ENCODE measurements at regions not wholly inside any gene's neighbourhood (a gene's known extent, or its start where the extent isn't known, plus 50 kb on each side); places are given as distances from the start of the nearest gene placed in this dataset.
A peak's percentile ranks its signal among the peaks of the same experiment; 100 is the strongest.
"Not testable (repeated sequence)": the region's sequence is repeated elsewhere in the genome, so short reads cannot be mapped to it uniquely, and the experiment has no call there.

GRCh38 chr7:37598824-37599223, 84.7 kb upstream of the GPR141 start:
- Histone ChIP-seq H3K27me3 (no peaks in the 10 kb centered on the region), H3K4me1 (no peaks in the 10 kb centered on the region), H3K4me3 (no peak overlapping the region), H3K36me3 (no peaks in the 10 kb centered on the region), H3K27ac (no peak overlapping the region), H3K9me3 (peaks cover 0 to 7% of the 10 kb centered on the region in 2 donors)
- ATAC-seq: no peak
- no peak for TF ChIP-seq CTCF (IDR thresholded peaks at IDR 0.05)
- intact Hi-C loops (cut with DNase I): no loop called here
- DNase-seq: peak in 1 of 4 donors; percentile 2

DNA sequence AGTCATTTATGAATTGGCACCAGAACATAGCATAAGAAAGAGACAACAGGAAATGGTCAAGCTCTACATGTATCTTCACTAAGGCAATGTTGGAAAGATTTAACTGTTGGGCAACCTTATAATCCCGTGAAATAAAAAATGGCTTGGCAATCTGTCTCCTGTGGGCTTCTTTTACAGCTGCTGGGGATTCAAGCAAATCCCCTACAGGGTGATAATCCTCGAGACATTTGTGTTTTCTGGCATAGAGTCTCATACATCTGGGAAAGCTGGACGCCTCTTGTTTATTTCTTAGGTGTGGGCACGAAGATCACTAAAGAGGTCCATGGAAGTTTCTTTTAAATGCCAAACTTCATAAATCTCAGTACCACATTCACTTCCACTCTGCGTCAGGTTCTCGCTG, 82.2 kb upstream of the GPR141 start:
- no peaks in the 10 kb centered on the region for H3K4me1 ChIP-seq
- DNase-seq (no peak), ATAC-seq (no peak)
- H3K4me3 ChIP-seq: no peak overlapping the region
- intact Hi-C loops (cut with DNase I): no loop called here
- no peaks in the 10 kb centered on the region for H3K27me3 ChIP-seq
- no peak overlapping the region for H3K27ac ChIP-seq
- no peaks in the 10 kb centered on the region for H3K36me3 ChIP-seq
- H3K9me3 ChIP-seq: peaks cover 0 to 4% of the 10 kb centered on the region in 2 donors
- TF ChIP-seq CTCF (IDR thresholded peaks at IDR 0.05): no peak

GRCh38 chr7:37604078-37604477, 79.5 kb upstream of the GPR141 start:
- ATAC-seq (no peak), DNase-seq (no peak)
- Histone ChIP-seq H3K27ac (no peak overlapping the region), H3K4me1 (no peaks in the 10 kb centered on the region), H3K36me3 (no peaks in the 10 kb centered on the region), H3K9me3 (no peaks in the 10 kb centered on the region), H3K27me3 (no peaks in the 10 kb centered on the region), H3K4me3 (no peak overlapping the region)
- TF ChIP-seq CTCF (IDR thresholded peaks at IDR 0.05): no peak
- intact Hi-C loops (cut with DNase I): no loop called here

DNA sequence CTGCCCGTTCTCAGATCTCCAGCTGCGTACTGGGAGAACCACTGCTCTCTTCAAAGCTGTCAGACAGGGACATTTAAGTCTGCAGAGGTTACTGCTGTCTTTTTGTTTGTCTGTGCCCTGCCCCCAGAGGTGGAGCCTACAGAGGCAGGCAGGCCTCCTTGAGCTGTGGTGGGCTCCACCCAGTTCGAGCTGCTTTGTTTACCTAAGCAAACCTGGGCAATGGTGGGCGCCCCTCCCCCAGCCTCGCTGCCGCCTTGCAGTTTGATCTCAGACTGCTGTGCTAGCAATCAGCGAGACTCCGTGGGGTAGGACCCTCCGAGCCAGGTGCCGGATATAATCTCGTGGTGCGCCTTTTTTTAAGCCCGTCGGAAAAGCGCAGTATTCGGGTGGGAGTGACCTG, 66.2 kb upstream of the GPR141 start:
- H3K27me3 ChIP-seq; H3K9me3 ChIP-seq; H3K4me3 ChIP-seq; intact Hi-C loops (cut with DNase I); ATAC-seq; H3K36me3 ChIP-seq; H3K27ac ChIP-seq; DNase-seq; H3K4me1 ChIP-seq: not testable (repeated sequence)

- peaks cover 0 to 17% of the 10 kb centered on the region in 2 donors for H3K9me3 ChIP-seq
- H3K27ac ChIP-seq: no peak overlapping the region
- no peaks in the 10 kb centered on the region for H3K4me1 ChIP-seq
- ATAC-seq: no peak
- TF ChIP-seq CTCF (IDR thresholded peaks at IDR 0.05): no peak
- no peak for DNase-seq
- intact Hi-C loops (cut with DNase I): no loop called here
- no peaks in the 10 kb centered on the region for H3K27me3 ChIP-seq
- H3K36me3 ChIP-seq: no peaks in the 10 kb centered on the region
- no peak overlapping the region for H3K4me3 ChIP-seq
Observed at GRCh38 chr7:37633048-37633447, 50.5 kb upstream of the GPR141 start.
